ENCODE measurements at regions not wholly inside any gene's neighbourhood (a gene's known extent, or its start where the extent isn't known, plus 50 kb on each side); places are given as distances from the start of the nearest gene placed in this dataset.

DNA sequence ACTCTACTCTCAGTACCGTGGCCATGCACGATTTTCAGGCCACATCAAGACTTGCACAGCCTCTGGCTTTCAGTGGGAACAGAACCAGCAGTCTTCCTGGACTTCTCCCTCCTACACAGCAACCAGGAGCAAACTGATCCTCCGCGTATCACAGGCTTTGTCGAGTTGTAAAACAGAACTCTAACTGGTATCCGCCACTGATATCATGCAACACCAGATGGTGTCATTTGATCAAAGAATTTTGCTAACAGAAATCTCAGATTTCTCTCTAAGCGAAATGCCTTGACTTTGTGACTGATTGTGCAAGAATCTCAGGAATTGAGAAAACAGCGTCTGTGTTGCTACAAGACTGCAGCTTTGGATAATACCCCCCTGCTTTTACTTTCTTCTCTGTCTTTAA lies 85.7 kb downstream of the COPS8 start:
- Histone ChIP-seq H3K36me3 (ENCODE audit: control insufficient read depth in 1 of 2, insufficient read depth in 2 of 2, low read length in 2 of 2) (no peaks in the 10 kb centered on the region), H3K18ac (ENCODE audit: low read length) (peak overlapping the region; percentile 70), H3K79me2 (ENCODE audit: control insufficient read depth, insufficient read depth, low read length, poor library complexity) (no peaks in the 10 kb centered on the region), H3K79me1 (ENCODE audit: low read length) (peaks cover 15% of the 10 kb centered on the region), H3K9ac (ENCODE audit: low read length) (peak overlapping the region; percentile 54), H3K27ac (ENCODE audit: low read depth, low read length) (peak overlapping the region; percentile 84), H3K4me2 (ENCODE audit: low read length) (peak overlapping the region; percentile 44), H3K14ac (ENCODE audit: low read length) (peak overlapping the region; percentile 76), H2BK5ac (ENCODE audit: low read depth, low read length, poor library complexity) (peak overlapping the region; percentile 88), H4K91ac (ENCODE audit: low read depth, low read length) (peak overlapping the region; percentile 78), H2BK12ac (ENCODE audit: low read length) (peak overlapping the region; percentile 86), H4K12ac (ENCODE audit: low read depth, low read length) (peak overlapping the region; percentile 9), H3K4ac (ENCODE audit: low read depth, low read length) (peak overlapping the region; percentile 26), H2BK120ac (ENCODE audit: insufficient read depth, low read length, poor library complexity) (peak overlapping the region; percentile 50), H3K4me1 (ENCODE audit: control insufficient read depth in 1 of 2, insufficient read depth in 2 of 2, low read length in 2 of 2) (peaks cover 3 to 4% of the 10 kb centered on the region in 2 experiments), H2AK5ac (ENCODE audit: low read length) (no peak overlapping the region), H3K4me3 (ENCODE audit: low read depth, low read length) (no peak overlapping the region), H3K27me3 (ENCODE audit: insufficient read depth, low read length) (no peaks in the 10 kb centered on the region), H4K8ac (ENCODE audit: low read depth, low read length) (peak overlapping the region; percentile 77), H3K23ac (ENCODE audit: low read length) (no peak overlapping the region), H2AFZ (ENCODE audit: insufficient read depth, low read length, poor library complexity) (peak overlapping the region; percentile 66), H3K9me3 (ENCODE audit: insufficient read depth, low read depth, low read length) (peaks cover 4% of the 10 kb centered on the region)
- no CpG with 5 or more reads among the region's 8 CpGs for WGBS (ENCODE audit: extremely low coverage, insufficient coverage, insufficient read length)
- peak; percentile 55 to 89 for DNase-seq

DNA sequence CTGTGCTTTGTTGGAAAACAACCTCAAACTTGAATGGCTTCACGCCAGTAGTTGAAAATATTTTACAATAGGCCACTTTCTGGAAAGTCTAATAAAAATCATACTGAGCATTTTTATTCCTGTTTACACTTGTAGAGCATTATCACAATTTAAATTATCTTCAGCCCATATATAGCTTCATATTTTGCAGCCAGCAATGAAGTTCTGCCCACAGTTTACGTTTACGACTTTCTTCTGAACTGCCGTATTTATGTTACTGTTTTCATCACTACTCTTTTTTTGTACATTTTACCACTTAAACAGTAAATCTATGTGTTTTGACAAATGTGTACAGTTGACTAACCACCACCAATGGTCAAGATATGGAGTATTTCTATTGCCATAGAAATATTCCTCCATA lies 86.2 kb downstream of the COPS8 start:
- Histone ChIP-seq H4K91ac (ENCODE audit: low read depth, low read length) (no peak overlapping the region), H2BK12ac (ENCODE audit: low read length) (no peak overlapping the region), H4K12ac (ENCODE audit: low read depth, low read length) (no peak overlapping the region), H2AK5ac (ENCODE audit: low read length) (no peak overlapping the region), H3K27me3 (ENCODE audit: insufficient read depth, low read length) (no peaks in the 10 kb centered on the region), H3K14ac (ENCODE audit: low read length) (no peak overlapping the region), H3K4ac (ENCODE audit: low read depth, low read length) (no peak overlapping the region), H3K9me3 (ENCODE audit: insufficient read depth, low read depth, low read length) (peaks cover 4% of the 10 kb centered on the region), H3K4me1 (ENCODE audit: control insufficient read depth in 1 of 2, insufficient read depth in 2 of 2, low read length in 2 of 2) (peaks cover 3 to 4% of the 10 kb centered on the region in 2 experiments), H3K4me3 (ENCODE audit: low read depth, low read length) (no peak overlapping the region), H3K9ac (ENCODE audit: low read length) (no peak overlapping the region), H3K79me2 (ENCODE audit: control insufficient read depth, insufficient read depth, low read length, poor library complexity) (no peaks in the 10 kb centered on the region), H3K23ac (ENCODE audit: low read length) (no peak overlapping the region), H3K4me2 (ENCODE audit: low read length) (no peak overlapping the region), H2BK120ac (ENCODE audit: insufficient read depth, low read length, poor library complexity) (peak overlapping the region; percentile 22), H3K27ac (ENCODE audit: low read depth, low read length) (peak overlapping the region; percentile 84), H3K36me3 (ENCODE audit: control insufficient read depth in 1 of 2, insufficient read depth in 2 of 2, low read length in 2 of 2) (no peaks in the 10 kb centered on the region), H2BK5ac (ENCODE audit: low read depth, low read length, poor library complexity) (peak overlapping the region; percentile 63), H3K18ac (ENCODE audit: low read length) (no peak overlapping the region), H3K79me1 (ENCODE audit: low read length) (peaks cover 12% of the 10 kb centered on the region), H2AFZ (ENCODE audit: insufficient read depth, low read length, poor library complexity) (no peak overlapping the region), H4K8ac (ENCODE audit: low read depth, low read length) (no peak overlapping the region)
- DNase-seq, result no peak
- WGBS (ENCODE audit: extremely low coverage, insufficient coverage, insufficient read length), result no CpG with 5 or more reads among the region's 4 CpGs

DNA sequence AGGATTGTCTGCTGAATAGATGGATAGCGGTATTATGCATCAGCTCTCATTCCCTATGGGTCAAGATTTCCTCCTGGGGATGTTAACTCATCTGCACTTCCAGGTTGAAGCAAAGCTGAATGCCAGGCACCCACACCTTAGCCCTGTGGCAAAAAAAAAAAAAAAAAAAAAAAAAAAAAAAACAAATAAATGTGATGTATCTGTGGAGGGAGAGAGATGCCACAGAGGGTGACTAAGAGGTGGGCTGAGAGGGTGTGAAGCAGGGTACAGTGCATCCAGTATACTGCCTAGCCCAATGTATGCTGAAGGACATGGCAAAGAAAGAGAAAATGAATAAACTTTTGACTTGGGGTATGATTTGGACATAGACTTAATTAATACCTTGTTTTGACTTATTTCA lies 91.4 kb downstream of the COPS8 start:
- whole genome bisulfite sequencing (ENCODE audit: extremely low coverage, insufficient coverage, insufficient read length), result no CpG with 5 or more reads among the region's 1 CpG
- H2AFZ ChIP-seq (ENCODE audit: insufficient read depth, low read length, poor library complexity), result no peak overlapping the region
- no peaks in the 10 kb centered on the region for H3K79me2 ChIP-seq (ENCODE audit: control insufficient read depth, insufficient read depth, low read length, poor library complexity)
- no peak overlapping the region for H3K4me2 ChIP-seq (ENCODE audit: low read length)
- DNase-seq, result no peak
- no peak overlapping the region for H3K23ac ChIP-seq (ENCODE audit: low read length)
- H2BK12ac ChIP-seq (ENCODE audit: low read length), result peak overlapping the region; percentile 46
- no peak overlapping the region for H3K4me3 ChIP-seq (ENCODE audit: low read depth, low read length)
- H2BK120ac ChIP-seq (ENCODE audit: insufficient read depth, low read length, poor library complexity), result no peak overlapping the region
- H4K12ac ChIP-seq (ENCODE audit: low read depth, low read length), result no peak overlapping the region
- H2BK5ac ChIP-seq (ENCODE audit: low read depth, low read length, poor library complexity), result no peak overlapping the region
- no peak overlapping the region for H3K27ac ChIP-seq (ENCODE audit: low read depth, low read length)
- no peaks in the 10 kb centered on the region for H3K27me3 ChIP-seq (ENCODE audit: insufficient read depth, low read length)
- H3K36me3 ChIP-seq (ENCODE audit: control insufficient read depth in 1 of 2, insufficient read depth in 2 of 2, low read length in 2 of 2), result no peaks in the 10 kb centered on the region
- H3K9ac ChIP-seq (ENCODE audit: low read length), result no peak overlapping the region
- no peak overlapping the region for H3K18ac ChIP-seq (ENCODE audit: low read length)
- peaks cover 2% of the 10 kb centered on the region for H3K9me3 ChIP-seq (ENCODE audit: insufficient read depth, low read depth, low read length)
- H2AK5ac ChIP-seq (ENCODE audit: low read length), result no peak overlapping the region
- H4K8ac ChIP-seq (ENCODE audit: low read depth, low read length), result no peak overlapping the region
- H3K4me1 ChIP-seq (ENCODE audit: control insufficient read depth in 1 of 2, insufficient read depth in 2 of 2, low read length in 2 of 2), result peaks cover under 1 to 6% of the 10 kb centered on the region in 2 experiments
- H3K79me1 ChIP-seq (ENCODE audit: low read length), result peaks cover 6% of the 10 kb centered on the region
- H3K4ac ChIP-seq (ENCODE audit: low read depth, low read length), result no peak overlapping the region
- H3K14ac ChIP-seq (ENCODE audit: low read length), result no peak overlapping the region
- peak overlapping the region; percentile 51 for H4K91ac ChIP-seq (ENCODE audit: low read depth, low read length)

DNA sequence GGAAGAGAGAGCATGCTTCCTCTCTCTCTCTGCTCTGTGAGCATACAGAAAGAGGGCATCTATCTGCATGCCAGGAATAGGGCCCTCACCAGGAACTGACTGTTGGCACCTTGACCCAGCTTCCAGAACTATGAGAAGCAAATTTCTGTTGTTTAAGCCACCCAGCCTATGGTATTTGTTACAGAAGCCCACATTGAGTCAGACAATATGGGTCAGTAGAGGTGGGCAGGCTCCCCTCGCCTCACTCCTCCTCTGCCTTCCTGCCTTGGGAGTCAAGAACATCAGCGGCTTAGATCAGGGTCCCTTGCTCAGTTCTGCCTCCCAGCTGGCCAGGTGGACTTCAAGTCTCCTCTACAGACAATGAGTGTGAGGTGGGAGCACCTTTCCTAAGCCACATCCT lies 92.3 kb downstream of the COPS8 start:
- no peaks in the 10 kb centered on the region for H3K27me3 ChIP-seq (ENCODE audit: insufficient read depth, low read length)
- peak overlapping the region; percentile 10 for H3K14ac ChIP-seq (ENCODE audit: low read length)
- WGBS (ENCODE audit: extremely low coverage, insufficient coverage, insufficient read length), result no CpG with 5 or more reads among the region's 2 CpGs
- H2AFZ ChIP-seq (ENCODE audit: insufficient read depth, low read length, poor library complexity), result no peak overlapping the region
- H2BK12ac ChIP-seq (ENCODE audit: low read length), result peak overlapping the region; percentile 43
- H3K79me2 ChIP-seq (ENCODE audit: control insufficient read depth, insufficient read depth, low read length, poor library complexity), result no peaks in the 10 kb centered on the region
- H3K4me3 ChIP-seq (ENCODE audit: low read depth, low read length), result no peak overlapping the region
- peaks cover 2 to 8% of the 10 kb centered on the region in 2 experiments for H3K4me1 ChIP-seq (ENCODE audit: control insufficient read depth in 1 of 2, insufficient read depth in 2 of 2, low read length in 2 of 2)
- DNase-seq, result no peak
- H3K79me1 ChIP-seq (ENCODE audit: low read length), result peaks cover 7% of the 10 kb centered on the region
- H2BK5ac ChIP-seq (ENCODE audit: low read depth, low read length, poor library complexity), result no peak overlapping the region
- H3K4ac ChIP-seq (ENCODE audit: low read depth, low read length), result no peak overlapping the region
- H3K23ac ChIP-seq (ENCODE audit: low read length), result no peak overlapping the region
- H2BK120ac ChIP-seq (ENCODE audit: insufficient read depth, low read length, poor library complexity), result peak overlapping the region; percentile 48
- no peak overlapping the region for H3K9ac ChIP-seq (ENCODE audit: low read length)
- H3K9me3 ChIP-seq (ENCODE audit: insufficient read depth, low read depth, low read length), result peaks cover 8% of the 10 kb centered on the region
- peak overlapping the region; percentile 79 for H4K91ac ChIP-seq (ENCODE audit: low read depth, low read length)
- no peak overlapping the region for H4K12ac ChIP-seq (ENCODE audit: low read depth, low read length)
- H3K27ac ChIP-seq (ENCODE audit: low read depth, low read length), result no peak overlapping the region
- no peaks in the 10 kb centered on the region for H3K36me3 ChIP-seq (ENCODE audit: control insufficient read depth in 1 of 2, insufficient read depth in 2 of 2, low read length in 2 of 2)
- peak overlapping the region; percentile 16 for H2AK5ac ChIP-seq (ENCODE audit: low read length)
- peak overlapping the region; percentile 3 for H4K8ac ChIP-seq (ENCODE audit: low read depth, low read length)
- H3K18ac ChIP-seq (ENCODE audit: low read length), result no peak overlapping the region
- H3K4me2 ChIP-seq (ENCODE audit: low read length), result no peak overlapping the region
